Activated CD4-positive, alpha-beta memory T cell treated with anti-CD3 and anti-CD28 coated beads, Interleukin-2, amount 10 ng/mL, durations not matched to agents 7 days and 5 days (primary cell): ENCODE measurements at regions not wholly inside any gene's neighbourhood (a gene's known extent, or its start where the extent isn't known, plus 50 kb on each side); places are given as distances from the start of the nearest gene placed in this dataset.

Experiments used
- CTCF ChIA-PET: fragments of 350-600 bp; sonication (Branson Sonifier 250); formaldehyde crosslinking; loops from one replicate; lab custom pipeline; 2021; ENCODE audit warnings: antibody characterized with exemption, inconsistent platforms; lab: Charles Lee
- POLR2A ChIA-PET: fragments of 350-600 bp; sonication (Branson Sonifier 250); formaldehyde crosslinking; loops from one replicate; lab custom pipeline; 2021; ENCODE audit warnings: antibody characterized with exemption; lab: Charles Lee
- DNase-seq: peaks from one replicate; pipeline ENCODE4 v3.0.0-alpha.2; 2020
- H3K27ac Mint-ChIP-seq: one replicate; pipeline ENCODE4 v1.8.0; 2021; ENCODE audit warnings: mild to moderate bottlenecking, mixed read lengths
- H3K27me3 Mint-ChIP-seq: one replicate; pipeline ENCODE4 v1.8.0; 2021; ENCODE audit warnings: mixed read lengths
- H3K36me3 Mint-ChIP-seq: one replicate; pipeline ENCODE4 v1.8.0; 2021; ENCODE audit warnings: low read depth, mixed read lengths
- H3K4me1 Mint-ChIP-seq: one replicate; pipeline ENCODE4 v1.8.0; 2021; ENCODE audit warnings: mixed read lengths
- H3K4me3 Mint-ChIP-seq: one replicate; pipeline ENCODE4 v1.8.0; 2021; ENCODE audit warnings: mild to moderate bottlenecking, mixed read lengths
- H3K9me3 Mint-ChIP-seq: one replicate; pipeline ENCODE4 v1.8.0; 2021; ENCODE audit warnings: mixed read lengths

DNA sequence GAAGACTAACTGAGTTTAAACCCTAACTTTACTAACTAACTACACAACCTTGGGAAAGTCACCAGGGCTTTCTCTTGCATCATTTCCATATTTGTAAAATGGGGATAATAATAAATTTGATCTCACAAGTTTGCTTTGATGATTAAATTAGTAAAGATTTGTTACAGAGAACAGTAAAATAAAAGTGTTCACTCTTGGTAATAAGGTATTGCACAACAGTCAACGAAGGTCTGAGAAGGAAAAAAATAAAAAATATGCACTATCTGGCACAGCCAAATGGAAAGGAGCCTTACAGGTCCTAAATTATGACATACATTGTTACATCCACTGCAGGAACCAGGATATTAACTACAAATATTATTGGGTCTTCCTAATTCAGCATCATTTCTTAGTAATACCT lies 160.0 kb upstream of the TMEM161B start:
- H3K4me3 Mint-ChIP-seq, result no peak overlapping the region
- H3K27me3 Mint-ChIP-seq, result peaks cover 2% of the 10 kb centered on the region
- H3K4me1 Mint-ChIP-seq, result no peaks in the 10 kb centered on the region
- ChIA-PET CTCF (no interaction called here), POLR2A (no interaction called here)
- H3K27ac Mint-ChIP-seq, result no peak overlapping the region
- no peaks in the 10 kb centered on the region for H3K36me3 Mint-ChIP-seq
- no peaks in the 10 kb centered on the region for H3K9me3 Mint-ChIP-seq
- no peak for DNase-seq

DNA sequence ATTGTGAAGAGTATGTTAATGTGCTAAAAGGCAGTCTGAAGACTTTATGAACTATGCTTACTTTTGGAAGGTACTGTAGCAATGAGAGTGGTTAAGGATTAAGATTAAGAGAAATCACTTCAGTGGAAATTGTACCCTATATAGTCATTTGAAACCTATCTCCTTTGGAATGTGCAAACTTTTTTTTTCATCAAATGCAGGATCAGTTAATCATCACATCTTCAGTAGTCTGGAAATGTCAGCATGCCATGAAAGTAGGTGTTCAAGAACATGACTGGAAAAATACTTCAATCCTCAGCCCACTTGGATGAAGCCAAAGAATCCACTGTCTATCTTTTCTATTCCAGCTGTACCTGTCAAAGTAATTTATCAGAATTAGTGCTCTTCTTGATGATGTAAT lies 157.8 kb upstream of the TMEM161B start:
- ChIA-PET POLR2A (no interaction called here), CTCF (no interaction called here)
- Mint-ChIP-seq H3K4me1 (no peaks in the 10 kb centered on the region), H3K4me3 (no peak overlapping the region), H3K36me3 (no peaks in the 10 kb centered on the region), H3K9me3 (no peaks in the 10 kb centered on the region), H3K27me3 (no peaks in the 10 kb centered on the region), H3K27ac (no peak overlapping the region)
- no peak for DNase-seq

DNA sequence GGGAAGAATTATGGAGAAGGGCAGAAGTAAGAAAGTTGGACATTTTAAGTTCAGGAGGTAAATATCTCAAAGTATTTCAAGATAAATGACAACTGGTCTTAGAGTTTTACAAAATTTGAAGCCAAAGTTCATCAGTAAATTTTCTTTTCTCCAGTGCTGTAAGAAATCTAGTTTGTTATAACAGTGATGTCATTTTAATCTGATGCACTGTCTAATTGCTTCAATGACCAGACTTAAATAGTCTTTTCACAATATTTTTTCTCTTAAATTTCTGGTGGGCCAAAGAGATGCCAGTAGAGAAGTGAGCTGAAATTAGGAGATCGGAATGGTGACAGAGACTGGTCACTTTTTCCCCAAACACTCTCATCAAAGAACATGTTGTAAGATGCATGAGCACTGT lies 156.5 kb upstream of the TMEM161B start:
- CTCF ChIA-PET, result no interaction called here
- Mint-ChIP-seq H3K9me3 (no peaks in the 10 kb centered on the region), H3K4me3 (no peak overlapping the region), H3K4me1 (no peaks in the 10 kb centered on the region), H3K27me3 (no peaks in the 10 kb centered on the region), H3K27ac (no peak overlapping the region), H3K36me3 (no peaks in the 10 kb centered on the region)
- POLR2A ChIA-PET, result no interaction called here
- no peak for DNase-seq

DNA sequence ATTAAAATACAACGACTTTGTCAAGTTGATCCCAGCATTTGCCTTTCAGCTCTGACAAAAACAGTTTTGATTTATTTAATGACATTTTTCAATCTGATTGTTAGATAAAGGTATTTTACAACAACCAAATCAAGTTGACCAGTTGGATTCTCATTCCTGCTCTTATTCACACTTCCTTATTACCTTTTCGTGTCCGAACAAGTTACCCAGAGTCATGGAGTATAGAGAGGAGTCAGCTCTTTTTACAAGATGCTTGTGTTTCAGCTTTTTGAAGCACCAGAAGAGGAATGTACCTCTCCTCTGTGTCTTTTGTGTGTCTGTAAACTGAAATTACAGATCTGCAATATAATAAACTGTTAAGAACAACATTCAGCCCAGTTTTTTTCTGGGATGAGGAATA lies 151.3 kb upstream of the TMEM161B start:
- Mint-ChIP-seq H3K9me3 (no peaks in the 10 kb centered on the region), H3K27me3 (no peaks in the 10 kb centered on the region), H3K4me1 (no peaks in the 10 kb centered on the region), H3K4me3 (no peak overlapping the region), H3K36me3 (no peaks in the 10 kb centered on the region), H3K27ac (no peak overlapping the region)
- CTCF ChIA-PET, result no interaction called here
- POLR2A ChIA-PET, result no interaction called here
- no peak for DNase-seq

DNA sequence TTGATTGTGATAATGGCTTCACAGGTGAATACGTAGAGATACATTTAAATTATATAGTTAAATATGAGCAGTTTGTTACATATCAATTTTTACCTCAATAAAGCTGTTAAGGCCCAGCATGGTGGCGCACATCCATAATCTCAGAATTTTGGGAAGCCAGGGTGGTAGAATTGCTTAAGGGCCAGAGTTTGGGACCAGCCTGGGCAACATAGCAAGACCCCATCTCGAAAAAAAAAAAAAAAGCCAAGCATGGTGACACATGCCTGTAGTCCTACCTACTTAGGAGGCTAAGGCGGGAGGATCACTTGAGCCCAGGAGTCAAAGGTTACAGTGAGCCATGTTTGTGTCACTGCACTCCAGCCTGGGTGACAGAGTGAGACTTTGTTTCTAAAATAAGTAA lies 138.7 kb upstream of the TMEM161B start:
- Mint-ChIP-seq H3K27ac (no peak overlapping the region), H3K4me3 (no peak overlapping the region), H3K9me3 (no peaks in the 10 kb centered on the region), H3K36me3 (no peaks in the 10 kb centered on the region), H3K4me1 (no peaks in the 10 kb centered on the region), H3K27me3 (no peaks in the 10 kb centered on the region)
- no peak for DNase-seq
- POLR2A ChIA-PET, result no interaction called here
- CTCF ChIA-PET, result no interaction called here

DNA sequence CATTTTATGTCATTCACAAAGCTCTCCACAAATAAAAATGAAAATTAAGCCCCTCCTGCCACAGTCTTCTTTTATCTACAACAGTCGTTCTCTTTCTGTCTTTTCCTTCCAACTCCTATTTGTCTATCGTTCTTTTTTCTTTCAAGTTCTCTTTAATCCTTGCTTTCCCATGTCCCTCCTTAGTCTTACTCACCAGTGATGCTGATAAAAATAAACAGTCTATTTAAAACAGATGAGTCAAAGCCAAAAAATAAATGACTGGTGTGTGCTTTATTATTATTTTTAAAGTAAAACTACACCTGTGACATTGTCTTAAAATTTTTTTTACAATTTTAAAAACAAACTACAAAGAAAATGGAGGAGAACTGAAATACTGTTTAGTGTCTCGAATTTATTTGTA lies 137.1 kb upstream of the TMEM161B start:
- no peak overlapping the region for H3K4me3 Mint-ChIP-seq
- H3K27me3 Mint-ChIP-seq, result no peaks in the 10 kb centered on the region
- H3K27ac Mint-ChIP-seq, result no peak overlapping the region
- ChIA-PET POLR2A (no interaction called here), CTCF (no interaction called here)
- DNase-seq, result no peak
- no peaks in the 10 kb centered on the region for H3K4me1 Mint-ChIP-seq
- H3K36me3 Mint-ChIP-seq, result no peaks in the 10 kb centered on the region
- no peaks in the 10 kb centered on the region for H3K9me3 Mint-ChIP-seq

DNA sequence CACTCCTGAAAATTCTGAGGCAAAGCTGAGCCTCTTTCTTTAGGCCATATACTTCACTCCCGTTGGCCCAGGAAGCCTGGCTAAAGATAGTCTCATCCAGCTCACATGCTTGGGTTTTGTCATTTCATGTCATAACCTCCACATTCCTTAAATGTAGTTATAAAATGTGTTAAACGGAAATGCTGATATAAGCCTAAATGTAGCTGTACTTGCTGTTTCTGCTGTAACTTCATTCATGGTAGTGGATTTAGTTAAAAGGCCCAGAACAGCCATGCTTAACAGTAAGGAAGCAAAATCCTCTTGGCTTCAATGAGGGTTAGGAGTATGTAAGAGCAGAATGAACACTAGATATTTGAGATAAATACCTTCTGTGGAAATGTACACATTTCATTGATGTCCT lies 135.8 kb upstream of the TMEM161B start:
- H3K27me3 Mint-ChIP-seq, result no peaks in the 10 kb centered on the region
- ChIA-PET CTCF (no interaction called here), POLR2A (no interaction called here)
- H3K9me3 Mint-ChIP-seq, result no peaks in the 10 kb centered on the region
- DNase-seq, result no peak
- H3K27ac Mint-ChIP-seq, result no peak overlapping the region
- no peak overlapping the region for H3K4me3 Mint-ChIP-seq
- no peaks in the 10 kb centered on the region for H3K36me3 Mint-ChIP-seq
- H3K4me1 Mint-ChIP-seq, result no peaks in the 10 kb centered on the region

DNA sequence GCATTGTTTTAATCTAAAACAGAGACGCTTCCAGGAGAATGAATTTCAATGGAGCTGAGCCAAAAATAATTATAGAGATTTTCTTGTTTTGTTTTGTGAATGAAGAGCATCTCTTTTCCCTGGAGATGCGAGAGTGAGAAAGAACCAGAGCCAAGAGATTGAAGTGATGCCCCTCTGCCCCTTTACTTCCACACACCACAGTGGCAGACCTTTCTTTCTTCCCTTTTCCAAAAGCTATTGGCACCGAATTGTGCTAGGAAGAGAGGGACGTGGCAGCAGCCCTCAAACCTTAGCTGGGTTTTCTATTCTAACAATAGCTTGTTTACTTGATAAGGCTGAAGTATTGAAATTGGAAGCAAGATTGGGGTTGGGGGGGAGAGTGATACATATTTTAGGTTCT lies 133.0 kb upstream of the TMEM161B start:
- H3K4me1 Mint-ChIP-seq, result no peaks in the 10 kb centered on the region
- DNase-seq, result no peak
- H3K9me3 Mint-ChIP-seq, result no peaks in the 10 kb centered on the region
- CTCF ChIA-PET, result no interaction called here
- H3K4me3 Mint-ChIP-seq, result no peak overlapping the region
- H3K27me3 Mint-ChIP-seq, result peaks cover 5% of the 10 kb centered on the region
- POLR2A ChIA-PET, result no interaction called here
- no peaks in the 10 kb centered on the region for H3K36me3 Mint-ChIP-seq
- no peak overlapping the region for H3K27ac Mint-ChIP-seq

DNA sequence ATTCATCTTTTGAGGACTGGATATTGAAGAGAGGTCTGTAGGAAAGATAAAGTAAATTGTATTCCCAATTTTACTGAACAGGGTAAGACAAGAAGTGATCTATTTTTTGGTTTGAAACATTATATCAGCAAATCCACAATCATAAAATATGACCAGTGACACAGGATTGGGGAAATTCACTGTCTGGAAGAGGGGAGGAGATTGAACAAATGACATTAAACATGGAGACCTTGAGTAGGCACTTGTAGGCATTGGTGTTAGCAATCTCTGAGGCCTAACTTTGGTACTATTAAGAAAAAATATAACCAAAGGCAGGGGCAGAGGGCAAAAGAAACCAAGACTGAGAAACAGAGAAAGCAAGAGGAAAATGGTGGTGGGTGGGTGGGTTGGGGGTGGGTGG lies 132.6 kb upstream of the TMEM161B start:
- POLR2A ChIA-PET, result no interaction called here
- CTCF ChIA-PET, result no interaction called here
- no peak for DNase-seq
- no peaks in the 10 kb centered on the region for H3K9me3 Mint-ChIP-seq
- H3K27ac Mint-ChIP-seq, result no peak overlapping the region
- H3K4me3 Mint-ChIP-seq, result no peak overlapping the region
- no peaks in the 10 kb centered on the region for H3K36me3 Mint-ChIP-seq
- peaks cover 5% of the 10 kb centered on the region for H3K27me3 Mint-ChIP-seq
- no peaks in the 10 kb centered on the region for H3K4me1 Mint-ChIP-seq

DNA sequence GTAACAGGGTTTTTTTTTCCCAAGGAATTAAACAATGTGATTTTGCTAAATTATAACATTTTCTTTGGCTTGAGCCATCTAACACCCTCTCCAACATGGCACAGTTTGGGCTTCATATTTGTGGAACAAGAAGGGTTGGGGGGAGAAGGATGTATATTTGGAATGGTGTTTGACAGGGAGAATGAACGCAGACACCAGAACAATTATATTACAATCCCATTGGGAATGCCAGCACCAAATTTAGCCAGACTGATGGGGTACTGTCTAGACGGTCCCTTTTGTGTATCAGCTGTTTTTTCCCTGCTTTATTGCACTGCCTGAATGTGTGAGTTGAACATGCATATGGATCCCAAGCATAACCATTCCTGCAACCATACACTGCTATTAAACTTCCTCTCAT lies 130.9 kb upstream of the TMEM161B start:
- Mint-ChIP-seq H3K27me3 (peaks cover 5% of the 10 kb centered on the region), H3K36me3 (no peaks in the 10 kb centered on the region), H3K4me3 (no peak overlapping the region), H3K4me1 (no peaks in the 10 kb centered on the region), H3K9me3 (no peaks in the 10 kb centered on the region), H3K27ac (no peak overlapping the region)
- ChIA-PET CTCF (no interaction called here), POLR2A (no interaction called here)
- DNase-seq, result no peak

DNA sequence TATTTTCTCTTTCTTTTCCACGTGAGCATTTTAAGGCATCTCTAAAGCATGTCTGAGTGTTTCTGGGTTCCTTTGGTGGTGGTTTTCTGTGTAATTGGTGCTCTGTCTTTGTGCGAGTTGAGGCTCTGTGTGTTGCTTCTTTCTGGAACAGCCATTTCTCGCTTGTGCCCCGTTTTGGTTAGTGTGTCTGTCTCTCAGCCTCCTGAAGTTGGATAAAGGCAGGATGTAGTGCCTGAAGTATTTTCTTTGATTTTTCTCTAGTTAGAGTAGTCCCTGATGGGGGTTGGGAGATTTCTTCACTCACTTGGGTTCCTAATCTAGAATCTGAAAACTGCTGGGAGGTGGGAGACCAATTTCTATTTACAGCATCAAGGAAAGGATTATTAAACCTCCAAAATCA lies 129.7 kb upstream of the TMEM161B start:
- no peaks in the 10 kb centered on the region for H3K9me3 Mint-ChIP-seq
- peaks cover 5% of the 10 kb centered on the region for H3K27me3 Mint-ChIP-seq
- POLR2A ChIA-PET, result no interaction called here
- no peak for DNase-seq
- H3K27ac Mint-ChIP-seq, result no peak overlapping the region
- H3K36me3 Mint-ChIP-seq, result no peaks in the 10 kb centered on the region
- CTCF ChIA-PET, result no interaction called here
- no peaks in the 10 kb centered on the region for H3K4me1 Mint-ChIP-seq
- H3K4me3 Mint-ChIP-seq, result no peak overlapping the region

DNA sequence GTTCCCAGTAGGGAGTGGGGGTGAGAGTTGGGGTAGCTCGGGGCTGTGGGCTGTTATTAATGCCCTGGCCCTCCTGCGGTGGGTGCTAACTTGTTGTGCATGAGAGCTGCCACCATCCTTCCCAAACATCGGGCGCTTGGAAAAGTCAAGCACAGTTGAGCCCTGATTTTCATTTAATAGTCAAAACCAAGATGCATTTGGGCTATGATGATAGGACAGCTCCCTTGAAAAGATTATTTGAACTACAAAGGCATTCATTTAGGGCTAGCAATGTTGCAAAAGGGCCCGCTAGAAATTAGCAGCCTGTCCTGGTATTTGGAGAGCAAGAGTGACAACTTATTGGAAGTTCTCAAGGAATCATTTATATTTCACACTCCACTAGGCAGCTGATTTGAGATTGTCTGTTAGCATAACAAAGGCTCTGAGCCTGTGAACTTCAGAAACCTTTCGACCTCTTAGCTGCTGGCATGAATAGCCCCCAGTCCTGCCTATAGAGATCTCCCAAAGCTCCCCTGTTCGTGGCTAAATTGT lies 128.2 kb upstream of the TMEM161B start:
- Mint-ChIP-seq H3K4me1 (no peaks in the 10 kb centered on the region), H3K4me3 (no peak overlapping the region), H3K9me3 (no peaks in the 10 kb centered on the region), H3K36me3 (no peaks in the 10 kb centered on the region), H3K27ac (no peak overlapping the region), H3K27me3 (peaks cover 5% of the 10 kb centered on the region)
- ChIA-PET POLR2A (no interaction called here), CTCF (no interaction called here)
- DNase-seq, result no peak

DNA sequence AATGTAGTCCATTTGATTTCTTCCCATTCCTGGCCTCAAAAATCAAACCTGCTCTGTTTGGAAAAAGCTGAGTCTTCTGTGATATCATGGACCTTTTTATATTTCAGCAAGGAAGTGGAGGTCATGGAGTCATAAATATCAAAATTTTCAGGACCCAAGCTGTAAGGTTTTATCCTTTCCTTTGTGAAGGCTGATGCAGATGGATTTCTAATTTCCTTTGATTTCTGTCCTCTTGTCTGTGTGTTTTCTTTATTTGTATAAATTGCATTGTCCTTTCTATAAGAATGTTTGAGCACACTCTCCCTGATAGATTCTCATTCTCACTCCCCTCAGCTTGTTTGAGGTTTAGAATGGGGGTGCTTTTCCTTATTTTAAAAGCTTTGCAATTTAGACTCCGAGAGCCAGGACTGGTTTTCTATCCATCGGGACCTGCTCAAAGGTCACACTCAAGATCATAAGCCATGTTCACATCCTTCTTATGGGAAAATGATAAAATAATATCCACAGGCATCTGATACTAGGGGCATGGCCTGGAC lies 127.4 kb upstream of the TMEM161B start:
- Mint-ChIP-seq H3K4me1 (no peaks in the 10 kb centered on the region), H3K9me3 (no peaks in the 10 kb centered on the region), H3K27ac (no peak overlapping the region), H3K4me3 (no peak overlapping the region), H3K27me3 (peaks cover 5% of the 10 kb centered on the region), H3K36me3 (no peaks in the 10 kb centered on the region)
- POLR2A ChIA-PET, result no interaction called here
- no peak for DNase-seq
- CTCF ChIA-PET, result no interaction called here

DNA sequence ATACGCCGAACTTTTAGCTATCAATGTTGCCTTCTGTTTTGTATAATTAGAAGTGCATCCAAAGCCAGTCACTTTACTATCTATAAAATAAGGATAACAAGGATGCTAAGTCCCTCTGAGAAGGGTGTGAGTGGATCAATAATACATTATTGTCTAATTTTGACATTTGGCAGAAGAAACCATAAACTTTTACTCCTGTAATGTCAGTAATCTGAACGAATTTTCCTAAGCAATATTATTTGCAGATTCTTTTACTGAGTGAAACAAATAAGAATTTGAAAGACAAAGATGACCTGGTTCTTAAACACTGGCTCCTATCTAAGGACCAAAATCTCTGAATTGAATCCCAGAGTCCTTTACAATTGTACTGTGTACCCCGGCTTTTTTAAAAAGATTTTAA lies 126.6 kb upstream of the TMEM161B start:
- no peaks in the 10 kb centered on the region for H3K9me3 Mint-ChIP-seq
- no peak overlapping the region for H3K27ac Mint-ChIP-seq
- no peak overlapping the region for H3K4me3 Mint-ChIP-seq
- H3K4me1 Mint-ChIP-seq, result no peaks in the 10 kb centered on the region
- ChIA-PET POLR2A (no interaction called here), CTCF (no interaction called here)
- no peak for DNase-seq
- no peaks in the 10 kb centered on the region for H3K36me3 Mint-ChIP-seq
- peaks cover 5% of the 10 kb centered on the region for H3K27me3 Mint-ChIP-seq
